Lower lobe of right lung (tissue), 2 donors: ENCODE measurements at regions not wholly inside any gene's neighbourhood (a gene's known extent, or its start where the extent isn't known, plus 50 kb on each side); places are given as distances from the start of the nearest gene placed in this dataset.

ENCODE experiments used
- ATAC-seq, 2 donors: fragments of 200-7000 bp; cut with Tn5 transposase; one replicate each; pipeline ENCODE4 v1.9.1; 2020 to 2022; ENCODE audit warnings: mild to moderate bottlenecking in 2 of 2, moderate library complexity in 2 of 2
- DNase-seq: peaks from one replicate; pipeline ENCODE4 v3.0.0-alpha.2; 2020
- H3K27ac ChIP-seq: fragments of 200-600 bp; one replicate; pipeline ENCODE4 v1.8.0; 2022
- H3K27me3 ChIP-seq: fragments of 200-600 bp; one replicate; pipeline ENCODE4 v1.8.0; 2022; ENCODE audit warnings: low read depth
- H3K36me3 ChIP-seq: fragments of 200-600 bp; one replicate; pipeline ENCODE4 v1.8.0; 2022; ENCODE audit warnings: mild to moderate bottlenecking
- H3K4me1 ChIP-seq: fragments of 200-600 bp; one replicate; pipeline ENCODE4 v1.8.0; 2022
- H3K4me3 ChIP-seq: fragments of 200-600 bp; one replicate; pipeline ENCODE4 v1.8.0; 2022; ENCODE audit warnings: mild to moderate bottlenecking
- H3K9me3 ChIP-seq: fragments of 200-600 bp; one replicate; pipeline ENCODE4 v1.8.0; 2022
- intact Hi-C: fragments of 100-400 bp; cut with DNase I; formaldehyde crosslinking; loops from one replicate; pipeline ENCODE4 v1.11.0; 2022
- TF ChIP-seq, protein P1 (sequence below): fragments of 200-600 bp; IDR thresholded peaks from one replicate; pipeline ENCODE4 v1.8.0; 2022; ENCODE audit warnings: antibody characterized with exemption, mild to moderate bottlenecking
- donor health status: DM: no; HTN: yes; CAD: no; lungs with severe emphysema.

DNA sequence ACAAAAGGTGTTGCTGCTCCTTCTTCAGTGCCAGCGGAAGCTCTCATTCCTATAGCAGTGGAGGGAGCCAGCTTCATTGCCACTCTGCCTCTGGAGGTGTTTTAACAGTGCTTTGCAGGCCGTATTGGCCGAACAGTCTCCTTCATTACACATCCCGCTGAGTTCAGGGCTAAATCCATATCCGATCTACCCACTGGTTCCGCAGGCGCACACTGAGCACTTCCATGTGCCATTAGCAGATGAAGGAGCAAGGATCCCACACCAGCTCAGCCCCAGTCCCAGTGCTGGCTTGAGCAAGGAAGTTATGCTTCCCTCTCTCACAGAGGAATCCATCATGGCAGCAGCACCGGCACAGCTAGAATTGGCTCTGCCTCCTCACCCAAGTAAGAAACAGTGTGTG is 121.2 kb upstream of the IRX2 start:
- no peaks in the 10 kb centered on the region for H3K9me3 ChIP-seq
- no peak overlapping the region for H3K27ac ChIP-seq
- intact Hi-C loops: no loop called here
- TF ChIP-seq, protein P1, sequence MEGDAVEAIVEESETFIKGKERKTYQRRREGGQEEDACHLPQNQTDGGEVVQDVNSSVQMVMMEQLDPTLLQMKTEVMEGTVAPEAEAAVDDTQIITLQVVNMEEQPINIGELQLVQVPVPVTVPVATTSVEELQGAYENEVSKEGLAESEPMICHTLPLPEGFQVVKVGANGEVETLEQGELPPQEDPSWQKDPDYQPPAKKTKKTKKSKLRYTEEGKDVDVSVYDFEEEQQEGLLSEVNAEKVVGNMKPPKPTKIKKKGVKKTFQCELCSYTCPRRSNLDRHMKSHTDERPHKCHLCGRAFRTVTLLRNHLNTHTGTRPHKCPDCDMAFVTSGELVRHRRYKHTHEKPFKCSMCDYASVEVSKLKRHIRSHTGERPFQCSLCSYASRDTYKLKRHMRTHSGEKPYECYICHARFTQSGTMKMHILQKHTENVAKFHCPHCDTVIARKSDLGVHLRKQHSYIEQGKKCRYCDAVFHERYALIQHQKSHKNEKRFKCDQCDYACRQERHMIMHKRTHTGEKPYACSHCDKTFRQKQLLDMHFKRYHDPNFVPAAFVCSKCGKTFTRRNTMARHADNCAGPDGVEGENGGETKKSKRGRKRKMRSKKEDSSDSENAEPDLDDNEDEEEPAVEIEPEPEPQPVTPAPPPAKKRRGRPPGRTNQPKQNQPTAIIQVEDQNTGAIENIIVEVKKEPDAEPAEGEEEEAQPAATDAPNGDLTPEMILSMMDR: no peak
- ATAC-seq: no peak
- H3K4me3 ChIP-seq: no peak overlapping the region
- no peaks in the 10 kb centered on the region for H3K4me1 ChIP-seq
- H3K36me3 ChIP-seq: no peaks in the 10 kb centered on the region
- H3K27me3 ChIP-seq: no peaks in the 10 kb centered on the region
- DNase-seq: no peak

DNA sequence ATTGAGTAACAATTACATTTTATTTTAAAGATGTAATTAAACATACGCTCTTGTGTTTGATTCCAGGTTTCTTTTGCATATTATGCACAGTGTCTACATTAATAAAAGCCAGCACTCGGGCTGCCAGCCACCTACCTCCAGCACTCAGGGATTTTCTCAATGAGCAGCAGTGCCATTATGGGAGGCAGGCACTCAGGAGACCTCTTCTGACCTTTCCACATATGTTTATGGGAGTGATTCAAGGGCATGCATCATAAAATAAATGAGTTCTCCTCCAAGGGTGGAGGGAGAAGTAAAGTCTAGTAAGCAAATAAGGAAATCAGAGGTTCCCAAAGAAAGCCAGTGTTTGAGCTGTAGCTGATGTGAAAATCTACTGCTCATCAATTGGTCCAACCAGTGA is 119.8 kb upstream of the IRX2 start:
- ATAC-seq (no peak), DNase-seq (no peak)
- Histone ChIP-seq H3K9me3 (no peaks in the 10 kb centered on the region), H3K27me3 (no peaks in the 10 kb centered on the region), H3K27ac (no peak overlapping the region), H3K4me3 (no peak overlapping the region), H3K36me3 (no peaks in the 10 kb centered on the region), H3K4me1 (no peaks in the 10 kb centered on the region)
- intact Hi-C loops: no loop called here
- TF ChIP-seq, protein P1: no peak

DNA sequence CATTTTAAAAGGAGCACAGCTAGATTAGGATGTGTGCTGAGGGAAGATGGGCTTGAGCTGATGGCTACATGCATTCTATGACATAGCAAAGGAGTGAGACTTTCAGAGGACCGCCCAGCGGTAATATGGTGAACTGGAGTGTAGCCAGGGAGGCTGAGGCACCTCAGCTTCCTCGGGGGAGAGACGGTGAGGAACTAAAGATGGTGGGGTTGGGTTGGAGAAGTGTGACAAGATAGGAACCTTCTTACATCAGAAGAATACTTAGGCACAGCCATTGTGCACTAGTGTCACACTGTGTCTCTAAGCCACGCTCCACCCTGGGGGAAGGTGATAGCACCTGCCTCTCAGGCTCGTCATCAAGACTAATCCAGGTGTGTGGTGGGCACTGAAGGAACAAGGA is 118.0 kb upstream of the IRX2 start:
- TF ChIP-seq, protein P1: no peak
- intact Hi-C loops: no loop called here
- Histone ChIP-seq H3K36me3 (no peaks in the 10 kb centered on the region), H3K27ac (no peak overlapping the region), H3K9me3 (no peaks in the 10 kb centered on the region), H3K4me3 (no peak overlapping the region), H3K4me1 (no peaks in the 10 kb centered on the region), H3K27me3 (no peaks in the 10 kb centered on the region)
- no peak for DNase-seq
- ATAC-seq: no peak

DNA sequence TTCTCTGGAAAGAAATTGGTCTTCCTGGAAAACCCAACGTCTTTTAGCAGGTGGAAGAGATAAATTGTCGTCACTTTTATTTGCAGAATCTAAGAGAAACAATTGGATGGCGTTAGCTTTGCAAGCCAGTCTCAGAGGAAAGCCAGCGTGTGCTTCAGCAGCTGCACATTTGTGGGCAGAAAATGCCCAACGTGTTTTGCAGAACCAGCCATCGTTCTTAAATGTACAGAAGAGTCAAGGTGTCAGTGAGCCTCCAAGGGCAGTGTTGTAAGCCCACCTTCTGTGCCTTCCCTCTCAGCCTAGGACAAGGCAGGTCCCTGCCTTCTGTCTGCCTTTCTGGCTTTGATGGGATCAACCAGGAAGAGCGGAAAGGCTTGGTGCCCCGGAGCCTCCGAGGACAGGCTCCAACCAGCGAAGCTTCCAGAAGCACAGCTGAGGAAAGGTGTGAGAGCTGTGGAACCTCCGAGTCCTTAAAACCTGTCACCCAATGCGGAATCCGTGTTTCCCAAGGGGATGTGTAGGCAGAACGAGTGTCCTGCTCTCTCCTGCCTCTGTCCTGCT is 116.0 kb upstream of the IRX2 start:
- Histone ChIP-seq H3K27me3 (no peaks in the 10 kb centered on the region), H3K36me3 (no peaks in the 10 kb centered on the region), H3K9me3 (no peaks in the 10 kb centered on the region), H3K27ac (no peak overlapping the region), H3K4me1 (no peaks in the 10 kb centered on the region), H3K4me3 (no peak overlapping the region)
- intact Hi-C loops: no loop called here
- TF ChIP-seq, protein P1: no peak
- DNase-seq (no peak), ATAC-seq (no peak)

DNA sequence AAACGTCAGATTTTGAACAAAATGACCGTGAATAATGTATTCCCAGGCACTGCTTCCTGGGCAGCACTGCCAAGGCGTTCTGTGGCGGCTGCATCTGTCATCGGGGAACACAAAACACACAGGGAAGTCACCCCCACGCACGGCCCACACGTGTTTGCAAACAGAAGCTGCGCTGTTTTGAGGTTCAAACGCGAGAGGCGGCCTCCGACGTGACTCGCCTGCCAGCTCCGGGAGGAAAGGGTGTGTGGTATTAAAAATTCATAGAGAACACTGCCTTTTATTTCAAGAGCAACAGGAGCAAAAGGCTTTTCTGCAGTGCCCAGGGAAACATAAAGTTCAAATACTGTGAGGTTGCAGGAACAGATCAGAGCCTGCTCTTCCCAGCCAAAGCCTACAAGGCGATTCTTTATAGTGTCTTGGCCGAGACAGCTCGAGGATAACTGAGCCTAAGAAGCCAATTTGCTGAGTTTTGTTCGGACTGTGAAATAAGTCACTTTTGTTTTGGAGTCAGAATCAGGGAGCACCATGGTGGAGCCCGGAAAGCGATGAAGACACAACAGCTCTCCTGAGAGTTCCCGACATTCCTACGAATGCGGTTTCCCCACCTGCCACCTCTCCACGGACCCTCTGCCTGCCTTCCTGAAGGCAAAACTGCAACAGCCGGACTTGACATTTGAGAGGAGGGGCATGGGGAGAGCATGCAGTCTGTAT is 115.3 kb upstream of the IRX2 start:
- no peaks in the 10 kb centered on the region for H3K36me3 ChIP-seq
- TF ChIP-seq, protein P1: no peak
- DNase-seq (no peak), ATAC-seq (no peak)
- no peaks in the 10 kb centered on the region for H3K27me3 ChIP-seq
- H3K27ac ChIP-seq: no peak overlapping the region
- intact Hi-C loops: no loop called here
- no peaks in the 10 kb centered on the region for H3K4me1 ChIP-seq
- H3K9me3 ChIP-seq: no peaks in the 10 kb centered on the region
- no peak overlapping the region for H3K4me3 ChIP-seq
